ENCODE measurements at regions not wholly inside any gene's neighbourhood (a gene's known extent, or its start where the extent isn't known, plus 50 kb on each side); places are given as distances from the start of the nearest gene placed in this dataset.

- TF ChIP-seq CTCF (IDR thresholded peaks at IDR 0.05): no peak
- WGBS, 2 donors: 31 to 33% methylated on average over 4 of the region's 4 CpGs
- no peaks in the 10 kb centered on the region for H3K4me1 ChIP-seq
- no peaks in the 10 kb centered on the region for H3K9me3 ChIP-seq
- H3K27me3 ChIP-seq: no peaks in the 10 kb centered on the region
- H3K36me3 ChIP-seq: no peaks in the 10 kb centered on the region
- ATAC-seq: no peak
- H3K4me3 ChIP-seq: no peak overlapping the region
- no peak overlapping the region for H3K27ac ChIP-seq
- no peak for FAIRE-seq
- intact Hi-C loops (cut with DNase I): no loop called here
- DNase-seq: no peak
These were observed 511.6 kb upstream of the IGFBP3 start for GRCh38 chr7:46432708-46433107.

- no peaks in the 10 kb centered on the region for H3K27me3 ChIP-seq
- H3K27ac ChIP-seq: no peak overlapping the region
- intact Hi-C loops (cut with DNase I): no loop called here
- no peaks in the 10 kb centered on the region for H3K4me1 ChIP-seq
- H3K36me3 ChIP-seq: no peaks in the 10 kb centered on the region
- TF ChIP-seq CTCF (IDR thresholded peaks at IDR 0.05): no peak
- no peak for DNase-seq
- H3K4me3 ChIP-seq: no peak overlapping the region
- no peak for ATAC-seq
- FAIRE-seq: no peak
- H3K9me3 ChIP-seq: no peaks in the 10 kb centered on the region
These were observed 507.2 kb upstream of the IGFBP3 start for GRCh38 chr7:46428295-46428694.

GRCh38 chr7:46424934-46425333 is 503.9 kb upstream of the IGFBP3 start:
- H3K9me3 ChIP-seq: no peaks in the 10 kb centered on the region
- no peak overlapping the region for H3K27ac ChIP-seq
- no peak overlapping the region for H3K4me3 ChIP-seq
- H3K4me1 ChIP-seq: no peaks in the 10 kb centered on the region
- TF ChIP-seq CTCF (IDR thresholded peaks at IDR 0.05): no peak
- no peaks in the 10 kb centered on the region for H3K36me3 ChIP-seq
- WGBS, 2 donors: 58 to 83% methylated on average over 1 of the region's 1 CpG
- DNase-seq: no peak
- intact Hi-C loops (cut with DNase I): no loop called here
- no peak for ATAC-seq
- no peak for FAIRE-seq
- H3K27me3 ChIP-seq: no peaks in the 10 kb centered on the region

- H3K27me3 ChIP-seq: no peaks in the 10 kb centered on the region
- H3K36me3 ChIP-seq: no peaks in the 10 kb centered on the region
- WGBS, 2 donors: 44 to 47% methylated on average over 2 of the region's 2 CpGs
- no peaks in the 10 kb centered on the region for H3K4me1 ChIP-seq
- no peaks in the 10 kb centered on the region for H3K9me3 ChIP-seq
- no peak overlapping the region for H3K4me3 ChIP-seq
- FAIRE-seq (no peak), ATAC-seq (no peak), DNase-seq (no peak)
- TF ChIP-seq CTCF (IDR thresholded peaks at IDR 0.05): no peak
- no peak overlapping the region for H3K27ac ChIP-seq
- intact Hi-C loops (cut with DNase I): no loop called here
These were observed 500.6 kb upstream of the IGFBP3 start for GRCh38 chr7:46421441-46422230.

GRCh38 chr7:46414946-46415345 is 493.9 kb upstream of the IGFBP3 start:
- Histone ChIP-seq H3K27ac (no peak overlapping the region), H3K4me3 (no peak overlapping the region), H3K36me3 (no peaks in the 10 kb centered on the region), H3K9me3 (no peaks in the 10 kb centered on the region), H3K27me3 (no peaks in the 10 kb centered on the region), H3K4me1 (no peaks in the 10 kb centered on the region)
- TF ChIP-seq CTCF (IDR thresholded peaks at IDR 0.05): no peak
- intact Hi-C loops (cut with DNase I): no loop called here
- FAIRE-seq (no peak), DNase-seq (no peak), ATAC-seq (no peak)
- 30 to 40% methylated on average over 2 of the region's 2 CpGs for WGBS, 2 donors
